ENCODE measurements at regions not wholly inside any gene's neighbourhood (a gene's known extent, or its start where the extent isn't known, plus 50 kb on each side); places are given as distances from the start of the nearest gene placed in this dataset.

DNA sequence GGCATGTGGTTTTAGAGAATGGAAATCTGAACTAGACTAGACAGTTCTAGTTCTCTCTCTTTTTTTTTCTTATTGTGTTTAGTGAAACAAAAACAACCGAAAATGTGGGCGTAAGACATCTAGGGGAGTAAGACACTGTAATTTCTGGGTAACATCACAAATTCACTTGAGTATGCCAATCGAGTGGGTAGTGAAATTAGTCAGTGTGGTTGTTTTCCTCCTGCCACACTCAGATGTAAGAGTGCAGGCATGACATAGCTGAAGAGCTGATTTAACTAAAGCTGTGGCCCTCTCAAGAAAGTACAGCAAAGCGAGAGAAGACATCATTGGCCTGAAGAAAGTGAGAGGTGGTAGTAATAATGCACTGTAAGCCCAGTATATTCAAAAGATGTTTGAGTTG lies 1585.3 kb upstream of the AGA start:
- TF ChIP-seq, protein P1, sequence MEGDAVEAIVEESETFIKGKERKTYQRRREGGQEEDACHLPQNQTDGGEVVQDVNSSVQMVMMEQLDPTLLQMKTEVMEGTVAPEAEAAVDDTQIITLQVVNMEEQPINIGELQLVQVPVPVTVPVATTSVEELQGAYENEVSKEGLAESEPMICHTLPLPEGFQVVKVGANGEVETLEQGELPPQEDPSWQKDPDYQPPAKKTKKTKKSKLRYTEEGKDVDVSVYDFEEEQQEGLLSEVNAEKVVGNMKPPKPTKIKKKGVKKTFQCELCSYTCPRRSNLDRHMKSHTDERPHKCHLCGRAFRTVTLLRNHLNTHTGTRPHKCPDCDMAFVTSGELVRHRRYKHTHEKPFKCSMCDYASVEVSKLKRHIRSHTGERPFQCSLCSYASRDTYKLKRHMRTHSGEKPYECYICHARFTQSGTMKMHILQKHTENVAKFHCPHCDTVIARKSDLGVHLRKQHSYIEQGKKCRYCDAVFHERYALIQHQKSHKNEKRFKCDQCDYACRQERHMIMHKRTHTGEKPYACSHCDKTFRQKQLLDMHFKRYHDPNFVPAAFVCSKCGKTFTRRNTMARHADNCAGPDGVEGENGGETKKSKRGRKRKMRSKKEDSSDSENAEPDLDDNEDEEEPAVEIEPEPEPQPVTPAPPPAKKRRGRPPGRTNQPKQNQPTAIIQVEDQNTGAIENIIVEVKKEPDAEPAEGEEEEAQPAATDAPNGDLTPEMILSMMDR (IDR thresholded peaks at IDR 0.05): no peak
- TF ChIP-seq POLR2A (IDR thresholded peaks at IDR 0.05): no peak

Data from vagina (tissue), 2 donors.